Mesenchymal stem cell (in vitro differentiated cells and primary cell): ENCODE measurements at regions not wholly inside any gene's neighbourhood (a gene's known extent, or its start where the extent isn't known, plus 50 kb on each side); places are given as distances from the start of the nearest gene placed in this dataset.

ENCODE experiments used
- DNase-seq: peaks from one replicate; pipeline ENCODE4 v3.0.0-alpha.2; 2013
- H2AFZ ChIP-seq: one replicate; pipeline ENCODE4 v1.6.1; 2013; ENCODE audit warnings: low read depth, mild to moderate bottlenecking, control low read depth, inconsistent platforms, low read length, moderate library complexity
- H2AK5ac ChIP-seq: 2 replicates; pipeline ENCODE4 v1.6.1; 2013; ENCODE audit warnings: low read length, moderate library complexity, mild to moderate bottlenecking, inconsistent platforms; ENCODE audit not compliant: severe bottlenecking
- H2BK120ac ChIP-seq: one replicate; pipeline ENCODE4 v1.6.1; 2013; ENCODE audit warnings: low read depth, mild to moderate bottlenecking, inconsistent platforms, low read length, moderate library complexity
- H2BK12ac ChIP-seq, 2 experiments: one replicate each; pipeline ENCODE4 v1.6.1; 2013; ENCODE audit warnings: inconsistent platforms in 2 of 2, low read length in 2 of 2, mild to moderate bottlenecking in 2 of 2, moderate library complexity in 2 of 2, control low read depth in 1 of 2
- H2BK15ac ChIP-seq: one replicate; pipeline ENCODE4 v1.6.1; 2013; ENCODE audit warnings: mild to moderate bottlenecking, low read depth, inconsistent platforms; ENCODE audit not compliant: poor library complexity, severe bottlenecking
- H2BK5ac ChIP-seq: 2 replicates; pipeline ENCODE4 v1.6.1; 2013; ENCODE audit warnings: low read depth, mild to moderate bottlenecking, low read length, control low read depth, inconsistent platforms; ENCODE audit not compliant: poor library complexity, severe bottlenecking
- H3K14ac ChIP-seq, 2 experiments: one replicate each; pipeline ENCODE4 v1.6.1; 2013; ENCODE audit warnings: inconsistent platforms in 2 of 2, low read length in 2 of 2, control low read depth in 1 of 2, mild to moderate bottlenecking in 1 of 2, moderate library complexity in 1 of 2
- H3K18ac ChIP-seq, 2 experiments: one replicate each; pipeline ENCODE4 v1.6.1; 2013; ENCODE audit warnings: inconsistent platforms in 2 of 2, low read length in 2 of 2, control low read depth in 1 of 2, low read depth in 1 of 2, mild to moderate bottlenecking in 1 of 2
- H3K23ac ChIP-seq, 2 experiments: one replicate each; pipeline ENCODE4 v1.6.1; 2013; ENCODE audit warnings: inconsistent platforms in 2 of 2, low read length in 2 of 2, mild to moderate bottlenecking in 2 of 2, moderate library complexity in 2 of 2, control low read depth in 1 of 2
- H3K27ac ChIP-seq: 2 replicates; pipeline ENCODE4 v1.5.1; 2013; ENCODE audit warnings: mild to moderate bottlenecking, moderate library complexity, low read length, control low read depth, inconsistent platforms; ENCODE audit not compliant: poor library complexity, severe bottlenecking
- H3K27me3 ChIP-seq, 2 experiments: 2 replicates each; pipeline versions ENCODE4 v1.6.1 to v1.7.0; 2013; ENCODE audit warnings: low read length in 2 of 2, mild to moderate bottlenecking in 2 of 2, moderate library complexity in 2 of 2, control low read depth in 1 of 2, inconsistent platforms in 1 of 2; ENCODE audit not compliant: control insufficient read depth in 1 of 2, insufficient read depth in 1 of 2
- H3K36me3 ChIP-seq, 2 experiments: 2 replicates each; pipeline versions ENCODE4 v1.6.1 to v1.7.0; 2013; ENCODE audit warnings: low read length in 2 of 2, control low read depth in 1 of 2, inconsistent platforms in 1 of 2, low read depth in 1 of 2, mild to moderate bottlenecking in 1 of 2; ENCODE audit not compliant: insufficient read depth in 2 of 2, control insufficient read depth in 1 of 2
- H3K4ac ChIP-seq, 2 experiments: one replicate each; pipeline ENCODE4 v1.6.1; 2013; ENCODE audit warnings: inconsistent platforms in 2 of 2, low read length in 2 of 2, mild to moderate bottlenecking in 2 of 2, moderate library complexity in 2 of 2, control low read depth in 1 of 2, low read depth in 1 of 2
- H3K4me1 ChIP-seq: 2 replicates; pipeline ENCODE4 v1.6.1; 2013; ENCODE audit warnings: low read depth, low read length, control low read depth; ENCODE audit not compliant: control insufficient read depth, insufficient read depth
- H3K4me2 ChIP-seq: 2 replicates; pipeline ENCODE4 v1.6.1; 2013; ENCODE audit warnings: low read length, mild to moderate bottlenecking, inconsistent platforms; ENCODE audit not compliant: poor library complexity, severe bottlenecking
- H3K4me3 ChIP-seq, 2 experiments: 2 replicates each; pipeline versions ENCODE4 v1.5.1 to v1.7.0; 2013; ENCODE audit warnings: low read length in 2 of 2, mild to moderate bottlenecking in 2 of 2, control low read depth in 1 of 2, low read depth in 1 of 2; ENCODE audit not compliant: insufficient read depth in 1 of 2
- H3K79me1 ChIP-seq: replicated peaks from 2 replicates; pipeline ENCODE4 v1.6.1; 2013; ENCODE audit warnings: mild to moderate bottlenecking, control low read depth, low read length, inconsistent platforms; ENCODE audit not compliant: poor library complexity, severe bottlenecking
- H3K9ac ChIP-seq: 2 replicates; pipeline ENCODE4 v1.7.0; 2013; ENCODE audit warnings: mild to moderate bottlenecking, low read length, moderate library complexity
- H3K9me3 ChIP-seq: 2 replicates; pipeline ENCODE4 v1.7.0; 2013; ENCODE audit warnings: mild to moderate bottlenecking, low read length; ENCODE audit not compliant: control insufficient read depth
- H4K8ac ChIP-seq: one replicate; pipeline ENCODE4 v1.6.1; 2013; ENCODE audit warnings: inconsistent platforms, mild to moderate bottlenecking, low read length, moderate library complexity
- H4K91ac ChIP-seq: one replicate; pipeline ENCODE4 v1.6.1; 2013; ENCODE audit warnings: mild to moderate bottlenecking, low read length, inconsistent platforms
- WGBS: methylation state at CpG from one replicate; pipeline ENCODE4 v1.1.7; 2013; ENCODE audit warnings: mixed read lengths; 5-methylcytosine and 5-hydroxymethylcytosine counted together

DNA sequence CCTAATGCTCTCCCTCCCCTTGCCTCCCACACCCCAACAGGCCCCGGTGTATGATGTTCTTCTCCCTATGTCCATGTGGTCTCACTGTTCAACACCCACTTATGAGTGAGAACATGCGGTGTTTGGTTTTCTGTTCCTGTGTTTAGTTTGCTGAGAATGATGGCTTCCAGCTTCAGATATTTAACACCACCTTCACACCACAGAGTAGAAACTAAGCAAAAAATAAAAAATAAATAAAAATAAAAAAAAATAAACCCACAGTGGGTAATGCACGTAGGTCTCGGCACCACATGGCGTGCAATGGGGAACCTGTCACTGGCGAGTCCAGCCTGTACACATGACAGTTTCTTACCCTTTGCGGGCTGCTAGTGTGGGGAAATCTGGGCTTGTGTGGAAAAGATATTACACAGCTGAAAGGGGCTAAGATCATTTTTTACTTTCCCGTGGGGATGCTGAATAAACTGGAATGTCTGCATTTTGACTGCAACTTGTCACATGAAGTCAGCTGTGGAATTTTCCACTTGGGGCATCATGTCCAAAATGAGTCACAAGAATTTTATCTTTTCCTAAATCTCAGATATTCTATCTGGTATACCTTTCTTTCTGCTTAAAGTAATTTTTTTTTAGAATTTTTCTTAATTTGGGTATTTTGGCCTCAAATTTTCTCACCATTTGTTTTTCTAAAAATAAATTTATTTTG is 170.5 kb downstream of the IRS2 start:
- no peaks in the 10 kb centered on the region for H3K79me1 ChIP-seq
- H3K4ac ChIP-seq: no peak overlapping the region
- H2BK12ac ChIP-seq: no peak overlapping the region
- H4K91ac ChIP-seq: no peak overlapping the region
- H3K4me3 ChIP-seq: no peak overlapping the region
- H3K9ac ChIP-seq: no peak overlapping the region
- H2BK120ac ChIP-seq: no peak overlapping the region
- no peaks in the 10 kb centered on the region for H3K9me3 ChIP-seq
- no peaks in the 10 kb centered on the region for H3K36me3 ChIP-seq
- H2AFZ ChIP-seq: no peak overlapping the region
- no peak overlapping the region for H2AK5ac ChIP-seq
- H2BK15ac ChIP-seq: no peak overlapping the region
- no peak overlapping the region for H3K23ac ChIP-seq
- DNase-seq: no peak
- no peak overlapping the region for H3K14ac ChIP-seq
- WGBS: 89% methylated on average over 6 of the region's 8 CpGs
- H2BK5ac ChIP-seq: no peak overlapping the region
- H3K27ac ChIP-seq: no peak overlapping the region
- H4K8ac ChIP-seq: no peak overlapping the region
- H3K4me2 ChIP-seq: no peak overlapping the region
- no peaks in the 10 kb centered on the region for H3K4me1 ChIP-seq
- peaks cover 0 to 5% of the 10 kb centered on the region in 2 experiments for H3K27me3 ChIP-seq
- H3K18ac ChIP-seq: no peak overlapping the region

DNA sequence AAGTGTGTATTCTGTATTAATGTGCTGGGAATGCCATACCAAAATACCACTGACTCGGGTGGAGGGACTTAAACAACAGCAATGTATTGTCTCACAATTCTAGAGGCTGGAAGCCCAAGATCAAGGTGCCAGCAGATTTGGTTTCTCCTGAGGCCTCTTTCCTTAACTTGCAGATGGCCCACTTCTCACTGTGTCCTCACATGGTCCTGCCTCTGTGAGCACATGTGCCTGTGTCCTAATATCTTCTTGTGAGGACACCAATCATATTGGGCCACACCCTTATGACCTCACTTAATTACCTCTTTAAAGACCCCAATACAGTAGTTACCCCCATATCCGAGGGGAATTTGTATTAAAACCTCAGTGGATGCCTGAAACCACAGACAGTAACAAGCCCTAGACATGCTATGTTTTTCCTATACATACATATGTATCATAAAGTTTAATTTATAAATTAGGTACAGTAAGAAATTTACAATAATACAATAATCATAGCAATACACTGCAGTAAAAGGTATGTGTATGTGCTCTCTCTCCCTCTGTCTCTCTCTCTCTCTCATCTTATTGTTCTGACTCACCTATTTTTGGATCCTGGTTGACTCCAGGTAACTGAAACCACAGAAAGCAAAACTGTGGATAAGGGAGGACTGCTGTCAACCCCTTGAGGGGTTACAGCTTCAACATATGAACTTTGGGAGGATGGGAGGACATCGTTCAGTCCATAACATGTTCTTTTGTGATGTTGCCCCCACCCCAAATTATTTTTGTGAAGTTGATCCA is 174.3 kb downstream of the IRS2 start:
- Histone ChIP-seq H3K27me3 (peaks cover 0 to 5% of the 10 kb centered on the region in 2 experiments), H3K4ac (no peak overlapping the region), H3K9ac (no peak overlapping the region), H4K8ac (no peak overlapping the region), H3K9me3 (no peaks in the 10 kb centered on the region), H2BK5ac (no peak overlapping the region), H2AK5ac (no peak overlapping the region), H2BK15ac (no peak overlapping the region), H3K36me3 (no peaks in the 10 kb centered on the region), H3K23ac (no peak overlapping the region), H2BK120ac (no peak overlapping the region), H3K79me1 (no peaks in the 10 kb centered on the region), H3K14ac (no peak overlapping the region), H3K4me3 (no peak overlapping the region), H3K27ac (no peak overlapping the region), H2BK12ac (no peak overlapping the region), H2AFZ (no peak overlapping the region), H3K4me1 (no peaks in the 10 kb centered on the region), H3K18ac (no peak overlapping the region), H3K4me2 (no peak overlapping the region), H4K91ac (no peak overlapping the region)
- 83% methylated on average over 2 of the region's 3 CpGs for WGBS
- DNase-seq: no peak

DNA sequence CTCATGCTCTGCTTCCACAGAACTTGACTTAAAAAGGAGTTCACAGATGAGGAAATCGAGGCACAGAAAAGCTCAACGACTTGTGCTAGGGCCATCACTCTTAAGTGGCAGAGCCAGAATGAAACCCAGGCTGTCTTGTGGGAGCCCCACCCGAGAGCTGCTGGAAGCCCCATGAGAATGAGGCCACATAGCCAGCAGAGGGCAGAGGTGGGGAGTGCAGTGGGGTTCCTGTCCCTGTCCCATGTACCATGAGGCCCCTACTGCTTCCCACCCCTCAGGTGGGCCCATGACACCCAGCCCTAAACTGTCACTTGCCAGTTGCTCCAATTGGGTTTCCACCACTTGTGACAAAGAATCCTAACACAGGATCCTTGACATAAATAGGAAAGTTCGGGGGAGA is 175.9 kb downstream of the IRS2 start:
- H4K8ac ChIP-seq: no peak overlapping the region
- H3K18ac ChIP-seq: no peak overlapping the region
- no peak overlapping the region for H4K91ac ChIP-seq
- H2BK5ac ChIP-seq: no peak overlapping the region
- peaks cover 0 to 5% of the 10 kb centered on the region in 2 experiments for H3K27me3 ChIP-seq
- H2AK5ac ChIP-seq: no peak overlapping the region
- no peak overlapping the region for H2BK12ac ChIP-seq
- no peak for DNase-seq
- no peak overlapping the region for H3K9ac ChIP-seq
- no peak overlapping the region for H3K4ac ChIP-seq
- no peak overlapping the region for H3K23ac ChIP-seq
- no peak overlapping the region for H3K4me2 ChIP-seq
- H3K27ac ChIP-seq: no peak overlapping the region
- H2BK15ac ChIP-seq: no peak overlapping the region
- no peaks in the 10 kb centered on the region for H3K9me3 ChIP-seq
- H3K4me1 ChIP-seq: no peaks in the 10 kb centered on the region
- no peak overlapping the region for H3K4me3 ChIP-seq
- H2AFZ ChIP-seq: no peak overlapping the region
- H2BK120ac ChIP-seq: no peak overlapping the region
- H3K79me1 ChIP-seq: no peaks in the 10 kb centered on the region
- 84% methylated on average over 4 of the region's 4 CpGs for WGBS
- no peak overlapping the region for H3K14ac ChIP-seq
- H3K36me3 ChIP-seq: no peaks in the 10 kb centered on the region

DNA sequence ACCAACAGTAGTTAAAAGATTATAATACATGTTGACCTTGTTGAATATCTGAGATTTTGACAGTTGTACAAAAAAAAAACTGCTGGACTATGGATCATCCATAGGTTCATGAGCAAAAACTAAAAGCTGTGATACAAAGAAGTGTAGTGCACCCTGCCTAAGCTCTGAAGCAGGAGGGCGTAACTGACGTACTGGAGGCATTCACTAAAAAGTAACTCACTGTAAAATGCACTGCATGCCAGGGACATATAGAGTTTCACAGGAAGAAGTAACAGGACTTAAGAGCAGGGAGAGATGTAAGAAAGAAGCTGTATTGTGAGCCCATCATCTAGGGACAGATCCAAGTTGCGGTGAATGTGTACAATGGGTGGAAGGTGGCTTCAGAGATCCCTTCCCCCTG is 177.9 kb downstream of the IRS2 start:
- no peaks in the 10 kb centered on the region for H3K4me1 ChIP-seq
- H3K14ac ChIP-seq: no peak overlapping the region
- no peaks in the 10 kb centered on the region for H3K79me1 ChIP-seq
- no peak overlapping the region for H2AFZ ChIP-seq
- no peak overlapping the region for H2BK12ac ChIP-seq
- H2BK15ac ChIP-seq: no peak overlapping the region
- no peaks in the 10 kb centered on the region for H3K27me3 ChIP-seq
- no peak overlapping the region for H3K23ac ChIP-seq
- H3K18ac ChIP-seq: no peak overlapping the region
- H3K4me3 ChIP-seq: no peak overlapping the region
- DNase-seq: no peak
- H2AK5ac ChIP-seq: no peak overlapping the region
- H2BK5ac ChIP-seq: no peak overlapping the region
- no peak overlapping the region for H4K8ac ChIP-seq
- no peak overlapping the region for H3K9ac ChIP-seq
- 100% methylated on average over 2 of the region's 3 CpGs for WGBS
- H4K91ac ChIP-seq: no peak overlapping the region
- H3K4ac ChIP-seq: no peak overlapping the region
- no peak overlapping the region for H2BK120ac ChIP-seq
- no peaks in the 10 kb centered on the region for H3K36me3 ChIP-seq
- H3K4me2 ChIP-seq: no peak overlapping the region
- no peak overlapping the region for H3K27ac ChIP-seq
- H3K9me3 ChIP-seq: no peaks in the 10 kb centered on the region
